PC-9 (cell line): ENCODE measurements at regions not wholly inside any gene's neighbourhood (a gene's known extent, or its start where the extent isn't known, plus 50 kb on each side); places are given as distances from the start of the nearest gene placed in this dataset.

Experiments
- BruUV-seq: library from RNA; stranded (reverse); fragments of 400-500 nt; replicated peaks from 2 replicates; lab custom pipeline; 2021; lab: Mats Ljungman, UMichigan
- CTCF ChIA-PET: fragments of 300-600 bp; sonication (Branson Sonifier 250); formaldehyde crosslinking; loops from one replicate; lab custom pipeline; 2022; ENCODE audit warnings: antibody characterized with exemption; lab: Charles Lee
- POLR2A ChIA-PET: fragments of 300-600 bp; sonication (Branson Sonifier 250); formaldehyde crosslinking; loops from one replicate; lab custom pipeline; 2022; ENCODE audit warnings: antibody characterized with exemption; ENCODE audit not compliant: unreplicated experiment; lab: Charles Lee
- DNase-seq, 2 experiments: peaks; one replicate each; pipeline versions ENCODE4 v3.0.0 to v3.0.0-alpha.2; 2015 to 2022; ENCODE audit warnings: mixed read lengths in 1 of 2
- H2AFZ ChIP-seq: fragments of 200-600 bp; sonication (generic); 2 replicates; pipeline ENCODE4 v1.8.1; 2017; ENCODE audit warnings: antibody characterized with exemption
- H3F3A ChIP-seq: fragments of 200-600 bp; sonication (generic); 2 replicates; pipeline ENCODE4 v1.8.1; 2017; ENCODE audit warnings: antibody characterized with exemption, mild to moderate bottlenecking, low read depth; ENCODE audit not compliant: insufficient read depth
- H3K27ac ChIP-seq: fragments of 200-600 bp; sonication (generic); 2 replicates; pipeline ENCODE4 v1.6.1; 2016; ENCODE audit warnings: mixed run types
- H3K27me3 ChIP-seq: fragments of 200-600 bp; sonication (generic); 2 replicates; pipeline ENCODE4 v1.6.1; 2016; ENCODE audit warnings: low read depth, mixed run types; ENCODE audit not compliant: insufficient read depth
- H3K36me3 ChIP-seq: fragments of 200-600 bp; sonication (generic); 2 replicates; pipeline ENCODE4 v1.6.1; 2016; ENCODE audit warnings: low read depth, mixed run types
- H3K4me1 ChIP-seq: fragments of 200-600 bp; sonication (generic); replicated peaks from 2 replicates; pipeline ENCODE4 v1.6.1; 2016; ENCODE audit warnings: mixed run types; ENCODE audit not compliant: insufficient read depth
- H3K4me2 ChIP-seq: fragments of 200-600 bp; sonication (generic); 2 replicates; pipeline ENCODE4 v1.6.1; 2017; ENCODE audit warnings: mixed run types
- H3K4me3 ChIP-seq: fragments of 200-600 bp; sonication (generic); 2 replicates; pipeline ENCODE4 v1.6.1; 2016; ENCODE audit warnings: mixed run types
- H3K79me2 ChIP-seq: fragments of 200-600 bp; sonication (generic); 2 replicates; pipeline ENCODE4 v1.6.1; 2017; ENCODE audit warnings: low read depth, mixed run types
- H3K9me2 ChIP-seq: fragments of 200-600 bp; sonication (generic); 2 replicates; pipeline ENCODE4 v1.8.1; 2017; ENCODE audit warnings: mild to moderate bottlenecking; ENCODE audit not compliant: insufficient read depth
- H3K9me3 ChIP-seq: fragments of 200-600 bp; sonication (generic); 2 replicates; pipeline ENCODE4 v1.8.1; 2016; ENCODE audit warnings: low read depth; ENCODE audit not compliant: insufficient read depth
- H4K20me1 ChIP-seq: fragments of 200-600 bp; sonication (generic); 2 replicates; pipeline ENCODE4 v1.8.1; 2017; ENCODE audit not compliant: insufficient read depth
- CTCF ChIP-seq: fragments of 200-600 bp; sonication (generic); conservative IDR thresholded peaks from 2 replicates; pipeline ENCODE4 v1.6.1; 2017; ENCODE audit warnings: mixed run types, antibody characterized with exemption, mild to moderate bottlenecking, moderate library complexity
- EZH2 ChIP-seq: fragments of 200-600 bp; sonication (generic); IDR thresholded peaks from 2 replicates; pipeline ENCODE4 v1.8.0; 2017; ENCODE audit warnings: antibody characterized with exemption, low read depth
- intact Hi-C: fragments of 100-400 bp; cut with micrococcal nuclease; formaldehyde crosslinking; loops from one replicate; pipeline ENCODE4 v1.10.0; 2022; ENCODE audit not compliant: unreplicated experiment

GRCh38 chr6:113385020-113385431, 472.1 kb upstream of the MARCKS start:
- ChIA-PET POLR2A (interaction anchor here (0.6 kb wide), 1 partner anchor 260 kb away, joined by 3 read pairs; no protein-coding TSS in a partner anchor), CTCF (interaction anchor here (0.6 kb wide), 1 partner anchor 335 kb away, joined by 4 read pairs; no protein-coding TSS in a partner anchor)
- Histone ChIP-seq H3K27ac (no peak overlapping the region), H4K20me1 (no peaks in the 10 kb centered on the region), H3K4me1 (no peaks in the 10 kb centered on the region), H3K4me3 (no peak overlapping the region), H3K27me3 (no peaks in the 10 kb centered on the region), H3F3A (0 out of 2 replicates have a peak, but pooled peaks cover 3% of the 10 kb centered on the region), H2AFZ (no peak overlapping the region), H3K36me3 (no peaks in the 10 kb centered on the region), H3K9me3 (no peaks in the 10 kb centered on the region), H3K79me2 (no peaks in the 10 kb centered on the region), H3K9me2 (no peaks in the 10 kb centered on the region), H3K4me2 (no peak overlapping the region)
- no peak for TF ChIP-seq CTCF
- no peak for TF ChIP-seq EZH2
- BruUV-seq: no TSS peak
- DNase-seq: no peak
- intact Hi-C loops: no loop called here

GRCh38 chr6:113388996-113389395, 468.1 kb upstream of the MARCKS start:
- Histone ChIP-seq H3K36me3 (no peaks in the 10 kb centered on the region), H3K4me1 (0 out of 2 replicates have a peak, but pooled peaks cover 7% of the 10 kb centered on the region), H3K4me2 (no peak overlapping the region), H3K27me3 (no peaks in the 10 kb centered on the region), H3K9me3 (peaks cover 5% of the 10 kb centered on the region; the same call in 1 of the 2 replicates), H3K27ac (no peak overlapping the region), H3F3A (no peaks in the 10 kb centered on the region), H3K9me2 (no peaks in the 10 kb centered on the region), H3K79me2 (no peaks in the 10 kb centered on the region), H4K20me1 (no peaks in the 10 kb centered on the region), H2AFZ (peak overlapping the region; percentile 55; the same call in 1 of the 2 replicates), H3K4me3 (no peak overlapping the region)
- CTCF ChIA-PET: no interaction called here
- POLR2A ChIA-PET: interaction anchor here (0.6 kb wide), 3 partner anchors 27 to 470 kb away, joined by 3 to 12 read pairs (median 6); no protein-coding TSS in a partner anchor
- intact Hi-C loops: no loop called here
- no peak for DNase-seq
- BruUV-seq: no TSS peak
- TF ChIP-seq EZH2 (no peak), CTCF (no peak)

- CTCF ChIA-PET: no interaction called here
Measured at GRCh38 chr6:113392551-113393055, 464.5 kb upstream of the MARCKS start.

More at GRCh38 chr6:113392551-113393055, 464.5 kb upstream of the MARCKS start:
- no peak overlapping the region for H3K4me2 ChIP-seq
- no TSS peak for BruUV-seq
- no peak overlapping the region for H3K27ac ChIP-seq
- 0 out of 2 replicates have a peak, but pooled peaks cover 7% of the 10 kb centered on the region for H3K4me1 ChIP-seq
- no peaks in the 10 kb centered on the region for H4K20me1 ChIP-seq
- TF ChIP-seq CTCF: no peak
- TF ChIP-seq EZH2: no peak
- H3K4me3 ChIP-seq: no peak overlapping the region
- no peaks in the 10 kb centered on the region for H3K36me3 ChIP-seq
- no peak for DNase-seq
- intact Hi-C loops: no loop called here
- no peaks in the 10 kb centered on the region for H3K79me2 ChIP-seq
- no peak overlapping the region for H2AFZ ChIP-seq
- no peaks in the 10 kb centered on the region for H3K27me3 ChIP-seq
- H3K9me3 ChIP-seq: peaks cover 5% of the 10 kb centered on the region; the same call in 1 of the 2 replicates
- POLR2A ChIA-PET: interaction anchor here (0.6 kb wide), 1 partner anchor 30 kb away, joined by 4 read pairs; no protein-coding TSS in a partner anchor
- H3K9me2 ChIP-seq: no peaks in the 10 kb centered on the region
- no peaks in the 10 kb centered on the region for H3F3A ChIP-seq
